SU-DHL-6 (cell line): ENCODE measurements at regions not wholly inside any gene's neighbourhood (a gene's known extent, or its start where the extent isn't known, plus 50 kb on each side); places are given as distances from the start of the nearest gene placed in this dataset.

Experiments
- CTCF ChIP-seq: fragments of 200-600 bp; sonication (generic); IDR thresholded peaks from one replicate; pipeline ENCODE4 v1.5.1; 2017; ENCODE audit warnings: antibody characterized with exemption, mild to moderate bottlenecking, low read length, moderate library complexity; ENCODE audit not compliant: insufficient read depth, poor library complexity, severe bottlenecking
- EZH2phosphoT487 ChIP-seq: fragments of 200-600 bp; sonication (generic), shearing (Covaris generic); conservative IDR thresholded peaks from 2 replicates; pipeline ENCODE4 v1.6.1; 2018; ENCODE audit warnings: mild to moderate bottlenecking, antibody characterized with exemption, low read length, moderate library complexity, mixed read lengths

GRCh38 chr2:196324211-196324610, 152.8 kb upstream of the STK17B start:
- TF ChIP-seq CTCF = no peak
- no peak for TF ChIP-seq EZH2phosphoT487
